GM12891 (cell line): ENCODE measurements at regions not wholly inside any gene's neighbourhood (a gene's known extent, or its start where the extent isn't known, plus 50 kb on each side); places are given as distances from the start of the nearest gene placed in this dataset.
"Not testable (repeated sequence)": the region's sequence is repeated elsewhere in the genome, so short reads cannot be mapped to it uniquely, and the experiment has no call there.

ENCODE experiments used
- DNase-seq: peaks from one replicate; pipeline ENCODE4 v3.0.0; 2011; ENCODE audit warnings: low spot score; ENCODE audit not compliant: insufficient read length
- FAIRE-seq: peaks from 2 replicates; lab custom pipeline; 2011; peaks lifted over from hg19 to GRCh38; lab: Jason Lieb, UNC

GRCh38 chr1:143848859-143849258 is 122.9 kb downstream of the FAM72C start:
- not testable (repeated sequence) for FAIRE-seq, DNase-seq

- not testable (repeated sequence) for DNase-seq, FAIRE-seq
These were observed 126.6 kb downstream of the FAM72C start for GRCh38 chr1:143845193-143845592.

GRCh38 chr1:143842058-143842457 is 129.7 kb downstream of the FAM72C start:
- not testable (repeated sequence) for FAIRE-seq

GRCh38 chr1:143839182-143839581 is 132.6 kb downstream of the FAM72C start:
- not testable (repeated sequence) for DNase-seq, FAIRE-seq

More at GRCh38 chr1:143842058-143842457, 129.7 kb downstream of the FAM72C start:
- DNase-seq = not testable (repeated sequence)

GRCh38 chr1:143838598-143838929 is 133.2 kb downstream of the FAM72C start:
- not testable (repeated sequence) for FAIRE-seq, DNase-seq

- not testable (repeated sequence) for FAIRE-seq, DNase-seq
These were observed 133.7 kb downstream of the FAM72C start for GRCh38 chr1:143837924-143838597.

GRCh38 chr1:143833376-143833775 is 138.4 kb downstream of the FAM72C start:
- not testable (repeated sequence) for FAIRE-seq, DNase-seq

GRCh38 chr1:143832379-143832716 is 139.4 kb downstream of the FAM72C start:
- not testable (repeated sequence) for FAIRE-seq, DNase-seq

GRCh38 chr1:143831479-143832378 is 140.1 kb downstream of the FAM72C start:
- FAIRE-seq, DNase-seq: not testable (repeated sequence)

- FAIRE-seq = not testable (repeated sequence)
These were observed 145.6 kb downstream of the FAM72C start for GRCh38 chr1:143826162-143826561.

GRCh38 chr1:143824266-143824665 is 147.5 kb downstream of the FAM72C start:
- DNase-seq, FAIRE-seq: not testable (repeated sequence)

More at GRCh38 chr1:143826162-143826561, 145.6 kb downstream of the FAM72C start:
- not testable (repeated sequence) for DNase-seq

GRCh38 chr1:143820058-143820457 is 151.7 kb downstream of the FAM72C start:
- FAIRE-seq, DNase-seq: not testable (repeated sequence)

- not testable (repeated sequence) for FAIRE-seq, DNase-seq
These were observed 155.4 kb downstream of the FAM72C start for GRCh38 chr1:143816369-143816768.

GRCh38 chr1:143805374-143805773 is 166.4 kb downstream of the FAM72C start:
- FAIRE-seq, DNase-seq: not testable (repeated sequence)

GRCh38 chr1:143804707-143805356 is 167.0 kb downstream of the FAM72C start:
- not testable (repeated sequence) for DNase-seq, FAIRE-seq

GRCh38 chr1:143803927-143804411 is 167.8 kb downstream of the FAM72C start:
- not testable (repeated sequence) for FAIRE-seq, DNase-seq

- FAIRE-seq, DNase-seq: not testable (repeated sequence)
These were observed 168.7 kb downstream of the FAM72C start for GRCh38 chr1:143803095-143803494.

- not testable (repeated sequence) for FAIRE-seq, DNase-seq
These were observed 172.1 kb downstream of the FAM72C start for GRCh38 chr1:143799568-143800187.

GRCh38 chr1:143796369-143796768 is 175.4 kb downstream of the FAM72C start:
- not testable (repeated sequence) for DNase-seq, FAIRE-seq
